Prostate gland (tissue), 2 donors: ENCODE measurements at regions not wholly inside any gene's neighbourhood (a gene's known extent, or its start where the extent isn't known, plus 50 kb on each side); places are given as distances from the start of the nearest gene placed in this dataset.

ENCODE experiments used
- POLR2AphosphoS5 ChIP-seq: sonication (generic); formaldehyde crosslinking; IDR thresholded peaks from one replicate; pipeline ENCODE4 v1.6.1; 2017; ENCODE audit warnings: antibody characterized with exemption
- TF ChIP-seq, protein P1 (sequence below), 4 experiments: fragments of 200-600 bp in 2 of 4; fragments of 450-650 bp in 2 of 4; sonication (generic) in 2 of 4; IDR thresholded peaks; 1 replicate in 3 of 4; 2 replicates in 1 of 4; pipeline ENCODE4 v1.5.1; 2016 to 2019; ENCODE audit warnings: antibody characterized with exemption in 4 of 4, mild to moderate bottlenecking in 2 of 4, moderate library complexity in 2 of 4

DNA sequence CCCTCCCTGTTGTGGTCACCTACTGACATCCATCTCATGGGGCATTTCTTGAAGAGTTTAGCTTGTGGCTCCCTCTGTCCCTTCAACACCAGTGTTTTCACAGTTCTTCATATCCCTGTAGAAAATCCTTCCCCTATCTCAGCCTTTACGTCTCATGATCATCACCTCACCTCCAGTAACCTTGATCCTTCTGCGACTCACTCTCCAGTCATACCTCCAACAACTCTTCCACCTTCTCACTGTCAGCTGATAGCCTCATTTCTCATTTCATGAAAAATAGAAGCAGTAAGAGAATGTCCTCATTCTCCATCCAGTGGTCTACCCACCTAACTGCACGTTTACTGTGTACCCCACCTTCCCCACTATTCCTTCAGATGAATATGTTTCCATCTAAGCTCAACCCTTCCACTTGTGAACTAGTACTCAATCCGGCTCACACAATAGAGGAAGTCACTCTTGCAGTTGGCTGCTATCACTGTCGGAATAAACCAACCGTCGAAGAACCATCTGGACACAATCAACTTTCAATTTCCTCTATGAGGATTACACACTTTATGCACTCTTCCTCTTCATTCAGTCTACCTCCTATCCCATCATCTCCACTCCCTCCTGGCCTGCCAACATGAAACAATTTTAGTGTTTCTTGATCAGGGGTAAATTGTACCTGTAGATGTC lies 256.0 kb downstream of the AHR start:
- TF ChIP-seq, protein P1, sequence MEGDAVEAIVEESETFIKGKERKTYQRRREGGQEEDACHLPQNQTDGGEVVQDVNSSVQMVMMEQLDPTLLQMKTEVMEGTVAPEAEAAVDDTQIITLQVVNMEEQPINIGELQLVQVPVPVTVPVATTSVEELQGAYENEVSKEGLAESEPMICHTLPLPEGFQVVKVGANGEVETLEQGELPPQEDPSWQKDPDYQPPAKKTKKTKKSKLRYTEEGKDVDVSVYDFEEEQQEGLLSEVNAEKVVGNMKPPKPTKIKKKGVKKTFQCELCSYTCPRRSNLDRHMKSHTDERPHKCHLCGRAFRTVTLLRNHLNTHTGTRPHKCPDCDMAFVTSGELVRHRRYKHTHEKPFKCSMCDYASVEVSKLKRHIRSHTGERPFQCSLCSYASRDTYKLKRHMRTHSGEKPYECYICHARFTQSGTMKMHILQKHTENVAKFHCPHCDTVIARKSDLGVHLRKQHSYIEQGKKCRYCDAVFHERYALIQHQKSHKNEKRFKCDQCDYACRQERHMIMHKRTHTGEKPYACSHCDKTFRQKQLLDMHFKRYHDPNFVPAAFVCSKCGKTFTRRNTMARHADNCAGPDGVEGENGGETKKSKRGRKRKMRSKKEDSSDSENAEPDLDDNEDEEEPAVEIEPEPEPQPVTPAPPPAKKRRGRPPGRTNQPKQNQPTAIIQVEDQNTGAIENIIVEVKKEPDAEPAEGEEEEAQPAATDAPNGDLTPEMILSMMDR (IDR thresholded peaks at IDR 0.05) = no peak
- no peak for TF ChIP-seq POLR2AphosphoS5
